ENCODE measurements at regions not wholly inside any gene's neighbourhood (a gene's known extent, or its start where the extent isn't known, plus 50 kb on each side); places are given as distances from the start of the nearest gene placed in this dataset.

DNA sequence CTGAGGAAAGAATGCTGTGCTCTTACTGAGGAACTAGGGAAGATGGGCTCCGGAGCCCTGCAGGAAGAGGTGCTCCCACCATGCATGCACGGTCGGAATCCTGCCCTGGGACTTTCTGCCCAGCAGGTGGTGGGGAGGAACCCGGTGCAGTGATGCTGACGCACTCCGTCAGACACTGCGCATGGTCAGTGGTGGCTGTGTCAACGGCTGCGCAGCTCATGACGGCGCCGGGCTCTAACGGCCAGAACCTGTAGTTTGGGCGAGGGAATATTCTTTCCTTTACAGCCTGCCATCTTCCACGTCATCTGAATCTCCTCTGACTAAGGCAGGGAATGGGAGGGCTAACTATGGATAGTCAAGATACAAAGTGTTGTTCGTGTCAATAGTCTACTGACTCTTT lies 189.2 kb upstream of the MGMT start:
- no peak for DNase-seq

DNA sequence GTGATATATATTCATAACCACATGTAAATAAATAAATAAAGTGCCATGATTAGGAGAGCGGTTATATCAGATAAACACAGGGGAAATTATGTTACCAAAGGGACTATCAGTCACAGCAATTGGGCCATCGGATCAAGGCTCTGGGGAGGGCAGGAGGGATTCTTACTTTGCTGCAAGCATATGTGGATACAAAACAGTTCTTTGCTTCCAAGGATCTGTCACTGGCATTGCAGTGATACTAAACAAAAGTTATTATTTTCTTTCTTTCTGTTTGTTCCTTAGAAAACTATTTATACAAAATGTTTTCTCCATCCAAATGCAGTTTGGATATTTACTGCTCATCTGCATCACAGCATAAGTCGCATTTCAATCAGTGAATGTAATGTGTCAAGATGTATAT lies 188.4 kb upstream of the MGMT start:
- no peak for DNase-seq

DNA sequence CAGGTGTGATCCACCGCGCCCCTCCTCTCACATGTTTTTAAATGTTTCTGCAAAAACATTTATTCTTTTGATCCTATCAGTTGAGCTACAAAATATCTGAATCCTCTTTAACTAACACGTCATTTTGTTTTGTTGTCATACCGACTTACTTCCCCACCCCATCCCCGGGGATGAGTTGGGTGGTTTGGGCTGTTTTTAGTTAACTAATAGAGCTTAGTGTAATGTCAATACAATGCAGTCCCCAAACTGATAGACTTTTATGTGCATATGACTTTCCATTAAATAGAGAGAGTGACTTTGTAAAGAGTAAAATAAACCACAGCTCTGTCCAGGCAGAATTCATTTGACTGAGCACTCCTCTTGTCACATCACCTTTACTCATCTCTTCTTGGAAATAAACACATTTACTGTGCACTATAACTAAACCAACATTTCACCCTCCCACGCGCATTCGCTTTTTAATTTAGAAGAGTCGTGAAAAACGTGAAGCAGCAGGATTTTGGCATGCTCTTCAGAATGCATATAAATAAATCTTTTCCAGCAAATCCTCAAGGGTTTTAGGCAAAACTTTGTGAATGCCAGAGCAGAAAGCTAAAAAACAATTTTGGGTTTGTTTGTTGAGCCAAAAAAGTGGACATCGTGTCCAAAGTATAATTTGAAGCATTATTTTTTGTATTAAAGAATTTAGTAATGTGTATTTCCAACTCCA lies 187.4 kb upstream of the MGMT start:
- DNase-seq, result no peak

DNA sequence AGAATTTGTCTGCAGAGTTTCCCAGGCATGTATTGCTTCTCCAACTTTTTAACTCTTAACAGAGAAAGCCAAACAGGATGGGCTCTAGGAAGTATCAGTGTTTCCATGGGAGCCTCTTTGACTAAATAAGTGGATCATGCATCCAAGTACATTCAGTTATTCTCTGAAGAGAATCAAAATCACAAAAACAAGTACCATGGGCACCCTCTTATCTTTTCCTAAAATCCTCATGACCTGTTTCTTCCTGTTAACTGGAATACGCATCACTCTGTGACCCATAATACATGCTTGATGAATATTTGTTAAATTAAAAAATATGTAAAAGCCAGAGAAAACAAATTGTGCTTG lies 186.9 kb upstream of the MGMT start:
- no peak for DNase-seq

DNA sequence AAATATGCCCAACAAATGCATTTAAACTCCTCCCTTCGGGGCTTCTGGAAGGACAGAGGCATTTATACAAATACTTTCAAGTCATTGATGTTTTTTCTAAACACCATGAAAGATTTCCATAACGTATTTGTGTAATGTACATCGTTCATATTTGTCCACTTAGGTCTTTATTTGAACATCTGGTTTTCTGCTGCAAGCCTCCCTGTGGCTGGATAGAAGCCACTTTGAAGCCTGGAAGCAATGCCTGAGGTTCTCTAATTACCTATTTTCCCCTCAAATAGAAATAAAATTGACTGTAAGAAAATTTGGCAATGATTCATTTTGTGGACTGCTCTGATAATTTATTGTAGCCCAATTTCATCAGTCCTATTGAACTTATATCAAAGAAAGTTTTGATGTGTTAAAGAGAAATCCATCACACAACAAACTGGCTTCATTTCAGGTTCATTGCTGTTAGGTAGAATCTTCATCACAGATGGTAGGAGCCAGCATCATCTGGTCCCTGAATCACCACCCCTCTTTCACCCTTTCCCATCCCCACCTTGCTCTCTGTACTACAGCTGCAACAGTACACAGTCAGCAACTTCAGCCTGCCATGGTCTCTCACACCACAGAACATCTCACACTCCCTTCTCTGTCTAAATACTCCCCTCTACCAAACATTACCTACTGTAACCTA lies 186.0 kb upstream of the MGMT start:
- DNase-seq, result no peak

DNA sequence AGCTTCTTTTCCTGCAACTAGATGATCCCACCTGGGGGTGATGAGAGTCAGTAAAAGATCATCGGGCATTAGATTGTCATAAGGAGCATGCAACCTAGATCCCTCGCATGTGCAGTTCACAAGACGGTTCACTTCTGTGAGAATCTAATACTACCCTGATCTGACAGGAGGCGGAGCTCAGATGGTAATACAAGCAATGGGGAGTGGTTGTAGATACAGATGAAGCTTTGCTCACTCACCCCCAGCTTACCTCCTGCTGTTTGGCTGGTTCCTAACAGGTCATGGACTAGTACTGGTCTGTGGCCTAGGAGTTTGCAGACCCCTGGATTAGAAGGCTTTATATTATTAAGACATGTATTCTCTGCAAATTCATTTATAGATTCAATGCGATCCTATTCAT lies 181.6 kb upstream of the MGMT start:
- DNase-seq, result no peak

DNA sequence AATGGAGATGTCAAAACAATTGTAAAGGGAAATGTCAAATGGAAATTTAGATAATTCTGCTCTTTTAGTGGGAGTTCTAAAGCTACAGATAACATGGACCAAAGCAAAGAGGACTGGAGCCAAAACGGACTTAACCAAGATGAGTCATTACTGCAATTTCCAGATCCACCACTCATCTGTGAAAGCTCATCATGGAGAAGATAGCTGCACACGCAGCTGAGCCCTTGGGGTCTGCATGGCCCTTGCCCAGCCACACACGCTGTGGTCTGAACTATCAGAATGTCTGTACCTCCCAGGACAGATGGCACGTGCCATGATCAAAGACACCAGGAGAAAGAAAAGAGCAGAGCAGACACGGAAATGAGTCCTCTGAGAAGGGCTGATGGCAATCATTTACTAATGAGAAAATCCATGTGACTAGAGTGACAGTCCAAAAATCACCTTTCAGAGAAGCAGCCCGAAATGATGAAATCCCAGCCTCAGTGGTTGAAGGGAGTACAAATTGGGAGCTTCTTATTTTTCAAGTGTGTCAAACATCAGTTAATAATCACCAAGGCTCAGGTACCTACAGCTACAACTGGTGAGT lies 177.9 kb upstream of the MGMT start:
- DNase-seq, result no peak

DNA sequence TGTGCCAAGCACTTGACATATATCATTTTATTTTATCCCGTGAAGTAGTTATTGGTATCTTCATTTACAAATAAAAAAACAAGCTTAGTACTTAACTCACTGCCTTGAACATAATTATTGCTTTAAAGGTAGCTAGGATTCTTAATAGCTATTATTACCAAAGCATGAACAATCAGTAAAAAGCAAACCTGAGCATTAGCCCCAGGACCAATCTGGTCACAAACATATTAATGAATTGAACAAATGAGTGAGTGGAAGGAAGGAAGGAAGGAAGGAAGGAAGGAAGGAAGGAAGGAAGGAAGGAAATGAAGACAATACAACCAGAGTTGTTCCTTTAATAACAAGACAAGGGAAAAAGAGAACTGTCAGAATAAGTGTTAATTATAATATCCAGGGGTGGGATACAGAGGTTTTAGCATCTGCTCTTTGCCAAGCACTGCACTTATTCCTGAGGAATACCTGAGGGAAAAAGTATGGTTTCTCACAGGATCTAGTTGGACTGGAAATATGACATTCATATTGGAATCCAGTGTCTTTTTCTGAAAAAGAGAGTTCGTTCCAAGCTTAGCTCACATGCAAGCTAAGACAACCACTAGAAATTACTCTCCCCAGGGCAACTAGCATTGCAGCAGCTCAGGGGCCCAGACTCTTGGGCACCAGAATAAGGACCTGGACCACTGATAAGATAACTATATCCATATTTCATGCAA lies 172.9 kb upstream of the MGMT start:
- no peak for DNase-seq

DNA sequence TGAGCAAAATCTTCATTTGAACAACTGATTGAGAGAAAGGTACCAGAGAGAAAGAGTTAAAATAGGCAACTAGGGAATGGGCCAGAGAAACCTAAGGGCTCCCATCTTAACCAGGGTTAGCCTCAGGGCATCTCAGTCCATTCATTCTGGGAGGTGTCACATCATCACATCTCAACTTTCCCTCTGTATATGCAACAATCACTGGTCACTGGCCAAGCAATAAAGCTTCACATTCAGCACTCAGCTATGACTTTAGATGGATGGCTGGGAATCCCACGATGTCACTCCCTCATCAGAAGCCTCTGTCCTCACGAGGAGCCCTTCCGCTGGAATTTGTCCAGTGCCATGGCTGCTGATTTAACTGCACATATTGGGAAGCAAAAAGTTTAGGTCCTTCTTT lies 172.1 kb upstream of the MGMT start:
- no peak for DNase-seq

DNA sequence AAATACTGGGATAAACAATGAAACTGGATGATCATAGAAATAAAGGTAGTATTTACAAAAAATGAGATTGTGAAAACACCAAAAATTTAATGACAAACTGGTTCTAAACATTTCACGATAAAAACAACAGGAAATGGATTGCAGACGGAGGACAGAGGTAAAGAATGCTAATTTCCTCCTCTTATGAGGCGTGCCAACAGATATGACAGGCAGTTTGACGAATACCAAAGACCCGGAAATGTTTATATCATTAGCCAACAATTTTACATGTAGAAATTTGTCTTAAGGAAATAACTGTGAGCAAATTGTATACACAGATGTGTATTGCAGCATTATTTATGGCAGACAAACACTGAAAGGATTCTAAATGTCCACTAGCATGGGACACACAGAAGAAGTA lies 162.0 kb upstream of the MGMT start:
- no peak for DNase-seq

DNA sequence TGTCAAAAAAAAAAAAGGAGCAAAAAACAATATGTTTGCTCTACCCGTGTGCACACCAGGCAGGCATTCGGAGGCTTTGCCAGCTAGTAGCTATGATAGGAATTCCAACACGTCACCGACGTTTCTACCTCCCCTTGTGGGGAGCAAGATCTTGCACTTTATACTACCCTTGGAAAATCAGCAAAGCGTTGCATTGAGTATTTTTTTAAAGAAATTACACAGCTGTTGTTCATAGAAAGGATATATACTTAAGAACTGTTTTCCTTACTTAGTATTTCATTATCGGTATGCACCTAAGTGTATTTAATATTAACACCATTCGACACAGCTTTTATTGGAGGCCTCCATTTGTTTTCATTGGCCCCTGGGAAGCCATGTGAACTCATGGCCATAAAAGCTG lies 159.9 kb upstream of the MGMT start:
- no peak for DNase-seq

DNA sequence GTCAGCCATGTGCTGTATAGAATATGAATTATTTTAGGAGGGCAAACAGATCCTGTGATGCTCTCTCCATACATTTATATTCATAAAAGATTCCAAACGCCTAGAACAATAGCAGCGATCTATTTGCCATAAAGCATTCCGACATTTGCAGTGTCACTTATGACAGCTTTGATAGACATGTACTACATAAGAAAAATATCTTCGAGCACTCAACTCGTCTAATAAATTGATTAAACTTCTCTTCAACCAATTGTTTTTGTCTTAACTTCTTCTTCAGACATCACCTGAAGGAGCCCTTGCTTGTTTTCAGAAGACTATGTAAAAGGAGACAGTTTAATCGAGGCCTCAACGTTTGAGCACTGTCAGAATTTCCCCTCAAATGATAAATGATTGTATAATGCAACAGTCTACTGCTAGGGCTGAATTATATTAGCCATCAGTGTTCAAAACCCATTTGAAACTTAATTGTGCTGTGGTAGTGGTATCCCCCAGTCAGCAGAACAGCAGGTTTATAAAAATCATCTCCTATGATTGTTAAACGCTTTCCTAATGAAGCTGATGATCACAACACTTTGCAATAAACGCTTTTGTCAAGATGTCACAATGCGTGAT lies 158.0 kb upstream of the MGMT start:
- DNase-seq, result no peak

DNA sequence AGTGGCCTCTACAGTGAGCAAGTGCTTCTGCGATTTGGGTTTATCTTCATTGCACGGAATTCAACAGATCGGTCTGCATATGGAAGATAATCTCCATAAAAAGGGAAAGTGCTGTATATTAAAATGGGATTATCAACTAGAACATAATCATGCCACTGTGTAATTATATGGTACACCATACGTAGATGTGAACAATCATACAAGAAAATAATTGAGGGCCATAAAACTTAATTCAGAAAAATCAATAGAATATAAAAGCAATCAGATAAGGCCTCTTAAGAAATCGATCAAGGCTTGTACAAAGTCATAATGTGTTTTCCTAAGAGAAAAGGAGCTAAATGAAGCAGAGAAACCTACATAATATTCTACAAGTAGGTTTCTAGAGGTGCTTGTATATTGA lies 157.5 kb upstream of the MGMT start:
- no peak for DNase-seq

DNA sequence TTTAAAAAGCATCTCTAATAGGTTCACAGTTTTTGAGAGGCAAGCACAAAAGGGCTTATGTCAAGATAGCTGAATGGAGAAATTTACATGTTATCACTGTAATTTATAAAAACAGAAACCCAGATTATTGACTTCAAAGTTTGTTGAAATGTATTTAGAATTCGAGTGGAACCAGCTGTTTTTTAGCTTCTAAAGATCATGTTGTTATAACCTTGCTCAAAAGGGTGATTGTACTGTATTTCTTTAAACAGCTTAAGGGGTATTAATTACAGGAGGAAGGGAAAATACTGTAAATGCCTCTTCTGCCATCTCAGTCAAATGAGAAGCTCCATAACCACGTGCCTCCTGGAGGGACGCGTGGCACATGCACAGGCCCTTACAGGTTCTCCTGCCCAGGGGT lies 156.2 kb upstream of the MGMT start:
- no peak for DNase-seq

DNA sequence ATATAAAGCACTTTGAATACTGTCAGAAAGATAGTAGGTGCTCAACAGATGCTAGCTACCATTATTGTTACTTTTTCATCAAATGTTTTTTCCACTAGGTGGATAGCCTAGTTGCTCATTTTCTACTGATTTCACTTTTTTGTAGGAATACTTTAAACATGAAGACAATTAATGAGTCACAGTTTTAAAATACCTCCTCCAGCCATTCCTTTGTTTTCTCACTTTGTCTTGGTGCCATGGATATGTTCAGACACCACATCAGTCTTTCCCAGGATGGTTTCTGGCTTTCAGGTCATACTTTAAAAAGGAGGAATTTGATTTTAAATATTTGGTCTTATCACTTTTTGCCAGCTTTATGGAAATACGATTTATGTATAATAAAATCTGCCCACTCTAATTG lies 147.1 kb upstream of the MGMT start:
- DNase-seq, result no peak

DNA sequence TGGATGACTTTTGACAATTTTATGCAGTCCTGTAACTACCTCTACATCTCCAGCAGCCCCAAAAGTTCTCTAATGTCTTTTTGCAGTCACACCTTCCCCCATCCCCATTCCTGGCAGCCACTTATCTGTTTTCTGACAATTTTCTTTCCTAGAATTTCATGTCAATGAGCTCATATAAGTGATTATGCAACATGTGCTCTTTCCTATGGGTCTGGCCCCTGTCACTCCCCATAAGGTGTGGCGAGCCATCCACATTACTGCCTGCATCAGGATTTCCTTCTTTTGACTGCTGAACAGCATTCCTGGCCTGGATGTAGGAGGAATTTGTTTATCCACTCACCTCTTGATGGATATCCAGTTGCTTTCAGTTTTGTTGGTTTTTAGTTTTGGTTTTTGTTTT lies 146.7 kb upstream of the MGMT start:
- no peak for DNase-seq

DNA sequence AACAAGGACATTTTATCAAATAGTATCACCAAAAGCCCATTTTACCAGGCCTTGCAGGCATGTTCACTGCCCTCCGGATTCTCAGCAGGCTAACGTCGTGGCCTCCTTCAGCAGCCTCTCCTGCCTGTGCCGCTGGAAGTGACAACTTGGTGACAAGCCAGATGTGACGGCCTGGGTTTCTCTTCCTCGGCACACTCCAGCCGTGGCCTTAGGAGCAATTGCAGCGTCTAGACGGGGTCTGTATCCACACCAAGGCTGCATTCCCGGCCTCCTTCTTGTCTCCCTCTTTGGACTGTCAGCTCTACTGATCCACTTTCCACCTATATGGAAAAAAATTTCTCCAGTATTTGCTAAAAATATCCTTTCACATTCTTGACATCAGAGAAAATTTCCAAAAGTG lies 145.3 kb upstream of the MGMT start:
- no peak for DNase-seq

DNA sequence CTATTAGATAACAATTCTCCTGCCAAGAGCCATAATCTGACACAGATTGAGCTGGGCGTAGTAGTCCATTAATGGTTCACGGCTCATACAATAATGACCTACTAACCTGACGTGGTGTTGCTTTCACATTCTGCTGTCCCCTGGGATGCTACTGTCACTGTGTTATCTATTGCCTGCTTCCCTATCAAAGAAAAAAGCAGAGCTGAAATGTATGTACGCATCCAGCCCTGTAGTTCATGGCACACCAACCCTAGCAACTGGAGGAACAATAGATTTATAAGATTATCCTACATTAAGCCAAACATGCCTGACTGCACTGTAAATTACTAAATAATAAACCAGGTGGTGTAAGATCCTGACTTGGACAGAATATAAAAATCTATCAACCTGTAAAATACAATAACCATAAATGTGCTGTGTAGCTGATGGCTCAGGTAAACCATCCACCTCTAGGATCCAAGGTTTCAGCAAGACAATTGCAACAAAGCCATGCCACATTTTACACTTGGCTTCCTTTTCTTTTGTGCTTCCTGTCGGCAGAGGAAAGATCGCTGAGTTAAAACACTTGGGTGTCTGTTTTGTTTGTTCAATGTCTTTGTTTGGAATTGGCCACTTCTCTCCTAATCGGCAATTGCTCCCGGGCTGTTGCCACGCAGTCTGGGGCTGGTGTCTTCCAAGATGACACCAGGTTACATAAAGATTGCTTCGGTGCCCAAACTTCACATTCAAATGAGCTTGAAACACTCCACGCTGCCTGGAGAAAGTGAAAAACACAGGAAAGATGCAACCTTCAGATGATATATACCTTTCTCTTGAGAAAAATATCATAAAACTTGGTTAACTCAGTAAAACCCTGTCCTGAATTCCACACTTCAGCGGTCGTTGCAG lies 143.9 kb upstream of the MGMT start:
- DNase-seq, result no peak

DNA sequence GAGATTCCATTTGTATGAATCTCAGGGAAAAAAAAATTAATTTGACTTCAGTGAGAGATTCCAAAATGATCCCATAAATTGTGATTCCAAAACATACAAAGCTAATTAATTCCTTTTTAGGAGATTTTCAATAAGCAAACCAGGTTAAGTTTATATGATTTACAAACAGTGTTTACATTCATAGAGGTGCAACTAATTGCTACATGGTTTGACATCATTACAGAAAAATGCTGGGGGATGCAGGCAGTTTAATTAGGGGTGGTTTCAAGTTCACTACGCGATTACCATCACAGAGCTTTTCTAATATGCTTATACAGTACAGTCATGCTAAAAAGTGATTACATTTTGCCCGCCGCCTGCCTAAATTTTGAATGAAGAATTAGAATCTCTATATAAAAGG lies 143.2 kb upstream of the MGMT start:
- no peak for DNase-seq

DNA sequence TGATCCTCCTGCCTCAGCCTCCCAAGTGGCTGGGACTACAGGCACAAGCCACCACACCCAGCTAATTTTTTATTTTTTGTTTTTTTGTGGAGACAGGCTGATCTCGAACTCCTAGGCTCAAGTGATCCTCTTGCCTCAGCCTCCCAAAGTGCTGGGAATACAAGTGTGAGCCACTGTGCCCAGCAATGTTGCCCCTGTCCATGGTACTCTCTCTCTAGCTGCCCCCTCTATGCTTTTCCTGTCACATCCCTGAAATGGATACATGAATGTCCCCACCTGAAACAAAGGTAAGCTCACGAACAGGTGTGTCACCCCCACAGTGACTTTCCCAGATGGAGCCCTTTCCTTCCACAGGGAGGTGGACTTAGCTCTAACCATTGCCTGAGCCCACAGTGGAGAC lies 141.1 kb upstream of the MGMT start:
- no peak for DNase-seq

DNA sequence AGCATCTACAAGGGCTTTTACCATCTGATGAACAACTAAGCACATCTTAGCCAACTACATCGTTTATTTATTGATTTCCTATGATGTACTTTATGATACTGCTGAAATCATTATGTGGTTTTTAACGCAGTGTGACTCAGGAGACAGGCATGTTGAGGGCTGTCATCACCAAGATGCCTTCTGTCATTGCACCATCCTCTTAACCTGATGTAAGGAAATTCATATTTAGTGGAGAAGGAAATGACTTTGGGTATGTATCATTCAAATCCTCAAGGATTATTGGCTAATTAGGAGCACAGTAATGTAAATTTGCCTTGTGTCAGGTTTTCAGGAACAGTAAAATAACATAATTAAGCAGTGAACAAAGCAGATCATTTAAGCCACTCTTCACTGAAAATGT lies 138.5 kb upstream of the MGMT start:
- no peak for DNase-seq

DNA sequence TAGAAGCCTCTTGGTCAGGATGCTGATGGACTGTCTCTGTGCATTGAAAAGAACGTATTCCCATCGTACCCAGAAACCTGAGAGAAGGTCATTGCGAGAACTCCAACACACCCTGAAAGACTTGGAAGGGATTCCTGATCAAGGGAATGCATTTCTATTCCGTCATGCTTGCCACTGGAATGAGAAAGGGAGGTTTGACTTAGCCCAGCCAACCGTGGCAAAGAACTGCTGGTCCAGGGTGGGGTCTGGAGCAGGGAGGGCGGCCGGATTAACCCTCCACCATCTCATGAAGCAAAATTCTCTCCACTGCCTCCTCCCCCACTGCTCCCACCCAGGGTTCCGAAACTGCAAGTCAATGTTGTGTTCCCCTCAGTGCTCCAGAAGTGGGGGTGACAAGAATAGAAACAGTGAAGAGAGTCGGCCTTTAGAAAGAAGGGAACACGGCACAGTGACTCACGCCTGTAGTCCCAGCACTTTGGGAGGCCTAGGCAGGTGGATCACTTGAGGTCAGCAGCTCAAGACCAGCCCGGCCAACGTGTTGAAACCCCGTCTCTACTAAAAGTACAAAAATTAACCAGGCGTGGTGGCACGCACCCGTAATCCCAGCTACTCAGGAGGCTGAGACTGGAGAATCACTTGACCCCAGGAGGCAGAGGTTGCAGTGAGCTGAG lies 137.5 kb upstream of the MGMT start:
- DNase-seq, result no peak

Data from activated naive CD4-positive, alpha-beta T cell treated with Interleukin-2 at 50 U/mL for 16 hours (primary cell).